Hepatocyte (in vitro differentiated cells): ENCODE measurements at regions not wholly inside any gene's neighbourhood (a gene's known extent, or its start where the extent isn't known, plus 50 kb on each side); places are given as distances from the start of the nearest gene placed in this dataset.

ENCODE experiments used
- CTCF ChIP-seq: fragments of 200-600 bp; sonication (generic); IDR thresholded peaks from 2 replicates; pipeline ENCODE4 v1.5.1; 2016; ENCODE audit warnings: antibody characterized with exemption, mild to moderate bottlenecking; ENCODE audit not compliant: poor library complexity
- EZH2 ChIP-seq: fragments of 200-600 bp; sonication (generic); IDR thresholded peaks from 2 replicates; pipeline ENCODE4 v1.6.1; 2016; ENCODE audit warnings: antibody characterized with exemption, mild to moderate bottlenecking, borderline replicate concordance
- EZH2phosphoT487 ChIP-seq: fragments of 200-600 bp; sonication (generic); IDR thresholded peaks from one replicate; pipeline ENCODE4 v1.6.1; 2018; ENCODE audit warnings: antibody characterized with exemption, mild to moderate bottlenecking, low read depth, moderate library complexity; ENCODE audit not compliant: unreplicated experiment, severe bottlenecking

- no peak for TF ChIP-seq EZH2
- no peak for TF ChIP-seq CTCF
- no peak for TF ChIP-seq EZH2phosphoT487
Measured at GRCh38 chr1:38697387-38697786, 162.2 kb downstream of the RRAGC start.
